ENCODE measurements at regions not wholly inside any gene's neighbourhood (a gene's known extent, or its start where the extent isn't known, plus 50 kb on each side); places are given as distances from the start of the nearest gene placed in this dataset.

DNA sequence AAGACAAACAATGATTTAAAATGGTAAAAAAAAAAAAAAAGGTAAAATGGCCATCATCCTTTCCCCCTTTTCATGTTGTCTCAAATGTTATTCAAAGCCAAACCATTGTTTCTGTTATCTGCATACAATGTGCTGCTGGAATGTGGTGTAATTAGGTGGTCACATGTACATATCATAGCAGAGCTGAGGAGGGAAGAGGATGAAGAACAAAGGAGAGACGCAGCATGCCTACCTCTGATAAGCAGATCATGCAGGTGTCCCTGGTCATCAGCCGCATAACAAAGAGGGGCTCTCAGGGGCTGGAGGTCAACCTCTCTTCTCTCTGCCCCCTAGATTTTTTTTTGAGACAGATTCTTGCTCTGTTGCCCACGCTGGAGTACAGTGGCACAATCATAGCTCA, 141.0 kb downstream of the CARTPT start:
- H3K4me1 ChIP-seq (ENCODE audit: control insufficient read depth, extremely low read depth, insufficient read depth, low read length): peaks cover 2% of the 10 kb centered on the region
- H3K9me3 ChIP-seq (ENCODE audit: control insufficient read depth, low read depth, low read length): no peaks in the 10 kb centered on the region
- H3K4me3 ChIP-seq (ENCODE audit: control insufficient read depth in 2 of 3, extremely low read depth in 1 of 3, insufficient read depth in 2 of 3, low read depth in 1 of 3, low read length in 3 of 3): no peak overlapping the region
- no peak for FAIRE-seq
- H3K9ac ChIP-seq (ENCODE audit: control insufficient read depth, extremely low read depth, insufficient read depth, low read length): no peak overlapping the region
- no peaks in the 10 kb centered on the region for H3K9me1 ChIP-seq (ENCODE audit: control insufficient read depth, extremely low read depth, insufficient read depth, low read length)
- TF ChIP-seq, protein P1, sequence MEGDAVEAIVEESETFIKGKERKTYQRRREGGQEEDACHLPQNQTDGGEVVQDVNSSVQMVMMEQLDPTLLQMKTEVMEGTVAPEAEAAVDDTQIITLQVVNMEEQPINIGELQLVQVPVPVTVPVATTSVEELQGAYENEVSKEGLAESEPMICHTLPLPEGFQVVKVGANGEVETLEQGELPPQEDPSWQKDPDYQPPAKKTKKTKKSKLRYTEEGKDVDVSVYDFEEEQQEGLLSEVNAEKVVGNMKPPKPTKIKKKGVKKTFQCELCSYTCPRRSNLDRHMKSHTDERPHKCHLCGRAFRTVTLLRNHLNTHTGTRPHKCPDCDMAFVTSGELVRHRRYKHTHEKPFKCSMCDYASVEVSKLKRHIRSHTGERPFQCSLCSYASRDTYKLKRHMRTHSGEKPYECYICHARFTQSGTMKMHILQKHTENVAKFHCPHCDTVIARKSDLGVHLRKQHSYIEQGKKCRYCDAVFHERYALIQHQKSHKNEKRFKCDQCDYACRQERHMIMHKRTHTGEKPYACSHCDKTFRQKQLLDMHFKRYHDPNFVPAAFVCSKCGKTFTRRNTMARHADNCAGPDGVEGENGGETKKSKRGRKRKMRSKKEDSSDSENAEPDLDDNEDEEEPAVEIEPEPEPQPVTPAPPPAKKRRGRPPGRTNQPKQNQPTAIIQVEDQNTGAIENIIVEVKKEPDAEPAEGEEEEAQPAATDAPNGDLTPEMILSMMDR (optimal IDR thresholded peaks at IDR 0.05 in 1 of 3, IDR thresholded peaks at IDR 0.05 in 1 of 3, conservative IDR thresholded peaks at IDR 0.05 in 1 of 3; ENCODE audit: extremely low read depth in 1 of 3, insufficient read depth in 2 of 3, low read length in 3 of 3): no peak
- TF ChIP-seq EZH2 (IDR thresholded peaks at IDR 0.05; ENCODE audit: low read length): no peak
- H3K27me3 ChIP-seq (ENCODE audit: control insufficient read depth, extremely low read depth, insufficient read depth, low read length): no peaks in the 10 kb centered on the region
- dilution Hi-C loops (cut with MboI; ENCODE audit: extremely low pct_ligation_motif_present, low sequenced_read_pairs): no loop called here
- no peak for DNase-seq (ENCODE audit: low read depth, low spot score)
- H3K36me3 ChIP-seq (ENCODE audit: control insufficient read depth in 2 of 2, extremely low read depth in 1 of 2, insufficient read depth in 2 of 2, low read length in 2 of 2): no peaks in the 10 kb centered on the region
- no peaks in the 10 kb centered on the region for H4K20me1 ChIP-seq (ENCODE audit: control insufficient read depth, extremely low read depth, insufficient read depth, low read length)
- no peak overlapping the region for H2AFZ ChIP-seq (ENCODE audit: control insufficient read depth, low read length)
- H3K4me2 ChIP-seq (ENCODE audit: control insufficient read depth, extremely low read depth, insufficient read depth, low read depth, low read length): no peak overlapping the region
- H3K79me2 ChIP-seq (ENCODE audit: control insufficient read depth, insufficient read depth, low read length): no peaks in the 10 kb centered on the region
- H3K27ac ChIP-seq (ENCODE audit: control insufficient read depth, insufficient read depth, low read length): no peak overlapping the region

DNA sequence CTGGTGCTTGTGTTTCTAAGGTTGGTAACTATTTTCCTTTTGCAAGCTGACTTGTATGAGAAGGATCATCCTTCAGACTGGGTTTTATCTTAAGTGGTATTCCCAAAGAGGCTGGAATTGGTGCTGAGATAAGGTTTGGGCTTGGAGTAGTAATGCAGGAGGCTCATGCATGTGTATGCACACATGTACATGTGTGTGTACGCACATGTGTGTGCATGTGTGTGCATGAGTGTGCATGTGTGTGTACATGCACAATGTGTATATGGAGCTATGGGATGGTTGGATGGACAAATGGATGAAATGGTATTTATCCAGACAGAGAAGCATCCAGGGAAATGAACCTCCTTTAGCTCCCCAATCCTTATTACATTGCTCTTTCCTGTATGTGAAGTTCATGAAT, 142.6 kb downstream of the CARTPT start:
- no peak for FAIRE-seq
- TF ChIP-seq EZH2 (IDR thresholded peaks at IDR 0.05; ENCODE audit: low read length): no peak
- TF ChIP-seq, protein P1 (optimal IDR thresholded peaks at IDR 0.05 in 1 of 3, IDR thresholded peaks at IDR 0.05 in 1 of 3, conservative IDR thresholded peaks at IDR 0.05 in 1 of 3; ENCODE audit: extremely low read depth in 1 of 3, insufficient read depth in 2 of 3, low read length in 3 of 3): no peak
- H3K9me1 ChIP-seq (ENCODE audit: control insufficient read depth, extremely low read depth, insufficient read depth, low read length): no peaks in the 10 kb centered on the region

More for the DNA sequence above, 142.6 kb downstream of the CARTPT start:
- dilution Hi-C loops (cut with MboI; ENCODE audit: extremely low pct_ligation_motif_present, low sequenced_read_pairs): no loop called here
- H3K79me2 ChIP-seq (ENCODE audit: control insufficient read depth, insufficient read depth, low read length): no peaks in the 10 kb centered on the region
- DNase-seq (ENCODE audit: low read depth, low spot score): no peak
- no peaks in the 10 kb centered on the region for H3K9me3 ChIP-seq (ENCODE audit: control insufficient read depth, low read depth, low read length)
- H3K4me1 ChIP-seq (ENCODE audit: control insufficient read depth, extremely low read depth, insufficient read depth, low read length): peaks cover 13% of the 10 kb centered on the region
- no peak overlapping the region for H3K9ac ChIP-seq (ENCODE audit: control insufficient read depth, extremely low read depth, insufficient read depth, low read length)
- no peak overlapping the region for H3K27ac ChIP-seq (ENCODE audit: control insufficient read depth, insufficient read depth, low read length)
- H4K20me1 ChIP-seq (ENCODE audit: control insufficient read depth, extremely low read depth, insufficient read depth, low read length): no peaks in the 10 kb centered on the region
- H3K36me3 ChIP-seq (ENCODE audit: control insufficient read depth in 2 of 2, extremely low read depth in 1 of 2, insufficient read depth in 2 of 2, low read length in 2 of 2): no peaks in the 10 kb centered on the region
- H3K4me2 ChIP-seq (ENCODE audit: control insufficient read depth, extremely low read depth, insufficient read depth, low read depth, low read length): no peak overlapping the region
- no peak overlapping the region for H2AFZ ChIP-seq (ENCODE audit: control insufficient read depth, low read length)
- no peak overlapping the region for H3K4me3 ChIP-seq (ENCODE audit: control insufficient read depth in 2 of 3, extremely low read depth in 1 of 3, insufficient read depth in 2 of 3, low read depth in 1 of 3, low read length in 3 of 3)
- H3K27me3 ChIP-seq (ENCODE audit: control insufficient read depth, extremely low read depth, insufficient read depth, low read length): no peaks in the 10 kb centered on the region
